Mesodermal cell (in vitro differentiated cells): ENCODE measurements at regions not wholly inside any gene's neighbourhood (a gene's known extent, or its start where the extent isn't known, plus 50 kb on each side); places are given as distances from the start of the nearest gene placed in this dataset.

Source experiments
- H3K27ac ChIP-seq: 2 replicates; pipeline ENCODE4 v1.7.0; 2013; ENCODE audit warnings: mild to moderate bottlenecking, low read depth, low read length, moderate library complexity; ENCODE audit not compliant: severe bottlenecking
- H3K36me3 ChIP-seq: 2 replicates; pipeline ENCODE4 v1.7.1; 2013; ENCODE audit warnings: mild to moderate bottlenecking, low read length, moderate library complexity; ENCODE audit not compliant: control insufficient read depth, insufficient read depth
- H3K4me1 ChIP-seq: one replicate; pipeline ENCODE4 v1.7.1; 2013; ENCODE audit warnings: mild to moderate bottlenecking, low read length; ENCODE audit not compliant: insufficient read depth, control insufficient read depth, poor library complexity, severe bottlenecking
- H3K4me3 ChIP-seq: 2 replicates; pipeline ENCODE4 v1.7.0; 2013; ENCODE audit warnings: low read length, control low read depth, mild to moderate bottlenecking; ENCODE audit not compliant: insufficient read depth, poor library complexity, severe bottlenecking; ENCODE audit errors: extremely low read depth
- H3K9me3 ChIP-seq: 2 replicates; pipeline ENCODE4 v1.7.1; 2013; ENCODE audit warnings: mild to moderate bottlenecking, low read length, moderate library complexity; ENCODE audit not compliant: control insufficient read depth
- WGBS, 2 experiments: methylation state at CpG; one replicate each; pipeline ENCODE4 v1.1.5; 2013; ENCODE audit warnings: missing lambda C conversion rate in 2 of 2; ENCODE audit not compliant: insufficient coverage in 2 of 2; 5-methylcytosine and 5-hydroxymethylcytosine counted together

GRCh38 chr14:95428557-95428956 lies 87.9 kb downstream of the SYNE3 start:
- peaks cover 10% of the 10 kb centered on the region for H3K36me3 ChIP-seq
- no peak overlapping the region for H3K4me3 ChIP-seq
- no peaks in the 10 kb centered on the region for H3K4me1 ChIP-seq
- no peaks in the 10 kb centered on the region for H3K9me3 ChIP-seq
- no peak overlapping the region for H3K27ac ChIP-seq
- WGBS, 2 experiments = 90 to 100% methylated on average over 2 of the region's 4 CpGs

DNA sequence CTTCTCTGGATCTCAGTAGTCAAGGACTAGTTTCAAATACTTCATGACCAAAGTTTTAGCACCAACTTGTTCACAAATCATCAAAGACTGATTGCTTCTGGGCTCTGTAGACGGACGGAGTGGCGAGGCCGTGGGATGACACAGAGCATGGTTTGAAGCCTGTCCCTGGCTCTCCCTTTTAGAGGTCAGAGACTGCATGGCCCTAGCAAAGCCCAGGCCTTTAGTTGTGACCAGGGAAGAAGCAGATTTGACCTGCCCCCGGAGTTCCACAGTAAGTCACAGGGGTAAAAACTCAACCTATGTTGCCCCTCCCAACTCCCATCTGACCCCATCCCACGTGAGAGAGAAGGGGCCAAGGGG lies 90.4 kb downstream of the SYNE3 start:
- no peaks in the 10 kb centered on the region for H3K4me1 ChIP-seq
- H3K9me3 ChIP-seq = peaks cover 4% of the 10 kb centered on the region
- H3K4me3 ChIP-seq = no peak overlapping the region
- 86 to 98% methylated on average over 5 of the region's 6 CpGs for WGBS, 2 experiments
- no peak overlapping the region for H3K27ac ChIP-seq
- peaks cover 3% of the 10 kb centered on the region for H3K36me3 ChIP-seq

GRCh38 chr14:95425369-95426115 lies 90.9 kb downstream of the SYNE3 start:
- Histone ChIP-seq H3K4me1 (no peaks in the 10 kb centered on the region), H3K27ac (no peak overlapping the region), H3K4me3 (no peak overlapping the region), H3K9me3 (peaks cover 4% of the 10 kb centered on the region), H3K36me3 (peaks cover 4% of the 10 kb centered on the region)
- WGBS, 2 experiments = 88% methylated on average over 5 of the region's 9 CpGs

- H3K27ac ChIP-seq = no peak overlapping the region
- peaks cover 7% of the 10 kb centered on the region for H3K36me3 ChIP-seq
- no peaks in the 10 kb centered on the region for H3K4me1 ChIP-seq
These were observed 91.9 kb downstream of the SYNE3 start for GRCh38 chr14:95424529-95424928.

GRCh38 chr14:95421741-95422140 lies 94.7 kb downstream of the SYNE3 start:
- no peak overlapping the region for H3K27ac ChIP-seq
- no peak overlapping the region for H3K4me3 ChIP-seq
- peaks cover 4% of the 10 kb centered on the region for H3K9me3 ChIP-seq
- peaks cover 5% of the 10 kb centered on the region for H3K36me3 ChIP-seq
- WGBS, 2 experiments = 94 to 99% methylated on average over 6 to 8 of the region's 8 CpGs
- no peaks in the 10 kb centered on the region for H3K4me1 ChIP-seq

More at GRCh38 chr14:95424529-95424928, 91.9 kb downstream of the SYNE3 start:
- WGBS, 2 experiments = 86 to 100% methylated on average over 3 to 5 of the region's 5 CpGs
- H3K4me3 ChIP-seq = no peak overlapping the region
- peaks cover 4% of the 10 kb centered on the region for H3K9me3 ChIP-seq

DNA sequence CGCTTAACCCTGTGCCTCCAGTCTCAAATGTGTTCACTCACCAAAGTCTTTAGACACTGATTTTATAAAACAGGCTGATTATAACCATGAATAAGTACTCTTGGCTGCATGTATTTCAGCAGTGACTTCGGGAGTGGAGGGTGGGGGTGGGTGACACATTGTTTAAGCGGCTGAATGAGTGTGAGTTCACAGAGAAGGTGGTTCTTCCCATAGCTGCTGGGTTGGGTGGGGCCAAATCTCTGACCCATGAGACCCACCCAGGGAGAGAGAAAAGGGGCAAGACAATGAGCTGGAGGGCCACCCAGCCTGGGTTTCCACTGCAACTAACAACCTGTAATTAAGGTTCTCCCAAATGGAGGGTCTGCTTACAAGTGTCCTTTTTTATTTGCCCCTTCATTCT lies 96.4 kb downstream of the SYNE3 start:
- WGBS, 2 experiments = 90 to 97% methylated on average over 3 of the region's 3 CpGs
- Histone ChIP-seq H3K4me3 (no peak overlapping the region), H3K4me1 (no peaks in the 10 kb centered on the region), H3K27ac (no peak overlapping the region), H3K9me3 (peaks cover 4% of the 10 kb centered on the region), H3K36me3 (peaks cover 13% of the 10 kb centered on the region)

DNA sequence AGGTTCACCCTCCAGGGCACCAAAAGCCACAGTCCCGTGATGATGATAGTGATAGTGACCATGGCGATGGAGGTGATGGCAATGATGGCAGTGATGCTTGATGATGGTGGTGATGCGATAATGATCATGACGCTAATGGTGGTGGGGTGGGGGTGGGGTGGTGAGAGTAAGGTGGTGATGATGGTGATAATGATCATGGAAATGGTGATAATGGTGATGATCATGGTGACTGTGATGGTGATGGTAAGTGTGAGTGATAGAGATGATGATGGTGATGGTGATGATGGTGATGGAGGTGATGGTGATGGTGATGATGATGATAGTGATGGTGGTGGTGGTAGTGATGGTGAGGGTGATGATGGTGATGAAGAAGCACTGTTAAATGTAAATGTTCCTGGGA lies 96.9 kb downstream of the SYNE3 start:
- H3K27ac ChIP-seq = no peak overlapping the region
- H3K4me1 ChIP-seq = no peaks in the 10 kb centered on the region
- H3K4me3 ChIP-seq = no peak overlapping the region
- 75 to 85% methylated on average over 4 of the region's 4 CpGs for WGBS, 2 experiments
- peaks cover 4% of the 10 kb centered on the region for H3K9me3 ChIP-seq
- peaks cover 13% of the 10 kb centered on the region for H3K36me3 ChIP-seq

- WGBS, 2 experiments = 85 to 100% methylated on average over 3 of the region's 3 CpGs
- H3K4me3 ChIP-seq = no peak overlapping the region
- no peak overlapping the region for H3K27ac ChIP-seq
- H3K9me3 ChIP-seq = peaks cover 4% of the 10 kb centered on the region
- no peaks in the 10 kb centered on the region for H3K4me1 ChIP-seq
- H3K36me3 ChIP-seq = peaks cover 13% of the 10 kb centered on the region
These were observed 97.6 kb downstream of the SYNE3 start for GRCh38 chr14:95418858-95419257.

GRCh38 chr14:95417492-95417891 lies 97.8 kb upstream of the CLMN start:
- Histone ChIP-seq H3K4me1 (no peaks in the 10 kb centered on the region), H3K4me3 (no peak overlapping the region), H3K36me3 (peaks cover 13% of the 10 kb centered on the region), H3K9me3 (peaks cover 4% of the 10 kb centered on the region), H3K27ac (no peak overlapping the region)
- 82 to 89% methylated on average over 5 to 6 of the region's 7 CpGs for WGBS, 2 experiments

DNA sequence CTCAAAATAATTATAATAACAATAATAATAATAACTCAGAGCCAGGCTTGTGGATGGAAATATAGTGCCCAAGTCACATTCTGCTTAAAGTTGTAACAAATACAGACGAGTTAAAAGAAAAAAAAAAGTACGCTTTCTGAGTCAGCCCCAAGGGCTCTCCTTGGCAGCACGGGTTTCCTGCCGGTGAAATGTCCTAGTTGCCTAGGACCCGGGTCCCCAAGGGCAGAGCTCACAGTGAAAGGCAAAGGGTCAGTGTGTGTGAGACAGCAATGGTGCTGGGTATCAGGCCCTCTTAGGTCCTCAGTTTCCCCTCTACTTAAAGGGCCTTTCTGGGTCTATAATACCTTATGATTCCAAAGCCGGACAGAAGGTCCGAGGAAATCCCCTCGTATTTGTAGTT lies 96.3 kb upstream of the CLMN start:
- Histone ChIP-seq H3K27ac (no peak overlapping the region), H3K36me3 (peaks cover 13% of the 10 kb centered on the region), H3K9me3 (no peaks in the 10 kb centered on the region), H3K4me1 (no peaks in the 10 kb centered on the region), H3K4me3 (no peak overlapping the region)
- WGBS, 2 experiments = 84 to 92% methylated on average over 5 to 8 of the region's 8 CpGs
